Caco-2 (cell line): ENCODE measurements at regions not wholly inside any gene's neighbourhood (a gene's known extent, or its start where the extent isn't known, plus 50 kb on each side); places are given as distances from the start of the nearest gene placed in this dataset.
"Not testable (repeated sequence)": the region's sequence is repeated elsewhere in the genome, so short reads cannot be mapped to it uniquely, and the experiment has no call there.

ENCODE experiments used
- BruUV-seq: library from RNA; stranded (reverse); fragments of 400-500 nt; replicated peaks from 2 replicates; lab custom pipeline; 2021; lab: Mats Ljungman, UMichigan
- CTCF ChIA-PET: fragments of 300-600 bp; sonication (Branson Sonifier 250); formaldehyde crosslinking; loops from one replicate; lab custom pipeline; 2022; ENCODE audit warnings: antibody characterized with exemption; lab: Charles Lee
- POLR2A ChIA-PET: fragments of 300-600 bp; sonication (Branson Sonifier 250); formaldehyde crosslinking; loops from one replicate; lab custom pipeline; 2022; ENCODE audit warnings: antibody characterized with exemption; lab: Charles Lee
- DNase-seq, 2 experiments: peaks; one replicate each; pipeline versions ENCODE4 v3.0.0 to v3.0.0-alpha.2; 2020 to 2022
- H3K27me3 ChIP-seq: replicated peaks from 2 replicates; pipeline ENCODE4 v1.6.0; 2011; ENCODE audit warnings: low read length; ENCODE audit not compliant: control insufficient read depth, insufficient read depth
- H3K36me3 ChIP-seq: 2 replicates; pipeline ENCODE4 v1.5.1; 2011; ENCODE audit warnings: low read length; ENCODE audit not compliant: control insufficient read depth, insufficient read depth
- H3K4me1 ChIP-seq: fragments of 250-450 bp; sonication (Bioruptor Pico); 2 replicates; pipeline ENCODE4 v1.5.1; 2020; ENCODE audit warnings: mild to moderate bottlenecking
- H3K4me3 ChIP-seq: 2 replicates; pipeline ENCODE4 v1.5.1; 2011; ENCODE audit warnings: low read depth, mild to moderate bottlenecking, control low read depth, low read length
- H3K9me3 ChIP-seq: fragments of 250-450 bp; sonication (Bioruptor Pico); 2 replicates; pipeline ENCODE4 v1.5.1; 2020; ENCODE audit warnings: mild to moderate bottlenecking, moderate library complexity
- H3K27ac Mint-ChIP-seq: one replicate; pipeline ENCODE4 v1.8.0; 2022; ENCODE audit warnings: mixed read lengths; ENCODE audit not compliant: unreplicated experiment
- H3K27me3 Mint-ChIP-seq: one replicate; pipeline ENCODE4 v1.8.0; 2022; ENCODE audit warnings: mixed read lengths; ENCODE audit not compliant: insufficient read depth, unreplicated experiment
- H3K36me3 Mint-ChIP-seq: one replicate; pipeline ENCODE4 v1.8.0; 2022; ENCODE audit warnings: mild to moderate bottlenecking, mixed read lengths; ENCODE audit not compliant: insufficient read depth, unreplicated experiment
- H3K4me1 Mint-ChIP-seq: one replicate; pipeline ENCODE4 v1.8.0; 2022; ENCODE audit warnings: low read depth, mixed read lengths; ENCODE audit not compliant: unreplicated experiment
- H3K4me3 Mint-ChIP-seq: one replicate; pipeline ENCODE4 v1.8.0; 2022; ENCODE audit warnings: mild to moderate bottlenecking, moderate library complexity, mixed read lengths; ENCODE audit not compliant: unreplicated experiment
- H3K9me3 Mint-ChIP-seq: one replicate; pipeline ENCODE4 v1.8.0; 2022; ENCODE audit warnings: mixed read lengths; ENCODE audit not compliant: unreplicated experiment
- CTCF ChIP-seq, 2 experiments: fragments of 200-600 bp in 1 of 2; IDR thresholded peaks; 1 replicate in 1 of 2; 2 replicates in 1 of 2; pipeline versions ENCODE4 v1.5.1 to v1.8.0; 2011 to 2022; ENCODE audit warnings: antibody characterized with exemption in 1 of 2, control low read depth in 1 of 2, inconsistent platforms in 1 of 2, low read depth in 1 of 2, low read length in 1 of 2, mild to moderate bottlenecking in 1 of 2, moderate library complexity in 1 of 2; ENCODE audit not compliant: insufficient read depth in 1 of 2, severe bottlenecking in 1 of 2, unreplicated experiment in 1 of 2
- intact Hi-C: fragments of 100-400 bp; cut with micrococcal nuclease; formaldehyde crosslinking; loops from one replicate; pipeline ENCODE4 v1.10.0; 2022; ENCODE audit not compliant: unreplicated experiment

DNA sequence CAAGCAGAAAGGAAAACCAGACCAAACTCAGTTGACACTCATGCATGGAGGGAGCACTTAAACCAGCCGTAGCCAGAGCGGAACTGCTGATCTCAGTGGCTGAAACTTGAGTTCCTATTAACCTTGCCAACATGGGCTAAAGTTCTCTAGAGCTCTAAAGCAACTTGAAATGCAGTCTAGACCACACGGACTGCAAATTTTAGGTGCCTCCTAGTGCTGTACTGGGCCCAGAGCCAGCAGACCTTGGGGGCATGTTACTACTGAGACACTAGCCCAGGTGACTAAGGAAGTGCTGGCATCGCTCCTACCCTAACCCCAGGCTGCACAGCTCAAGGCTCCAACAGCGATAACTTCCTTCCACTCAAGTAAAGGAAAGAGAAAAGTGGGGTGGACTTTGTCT lies 236.5 kb downstream of the AKAIN1 start:
- H3K27me3 Mint-ChIP-seq, result no peaks in the 10 kb centered on the region
- no peak for DNase-seq
- H3K36me3 Mint-ChIP-seq, result no peaks in the 10 kb centered on the region
- H3K4me3 ChIP-seq, result no peak overlapping the region
- ChIA-PET POLR2A (no interaction called here), CTCF (no interaction called here)
- no peaks in the 10 kb centered on the region for H3K36me3 ChIP-seq
- H3K27me3 ChIP-seq, result no peaks in the 10 kb centered on the region
- no peaks in the 10 kb centered on the region for H3K4me1 Mint-ChIP-seq
- no peak for TF ChIP-seq CTCF (IDR thresholded peaks at IDR 0.05; ENCODE audit: insufficient read depth in 1 of 2, low read depth in 1 of 2, low read length in 1 of 2, severe bottlenecking in 1 of 2, unreplicated experiment in 1 of 2)
- no TSS peak for BruUV-seq
- H3K9me3 Mint-ChIP-seq, result no peaks in the 10 kb centered on the region
- H3K4me3 Mint-ChIP-seq, result no peak overlapping the region
- H3K4me1 ChIP-seq, result no peaks in the 10 kb centered on the region
- intact Hi-C loops, result no loop called here
- no peak overlapping the region for H3K27ac Mint-ChIP-seq
- H3K9me3 ChIP-seq, result no peaks in the 10 kb centered on the region

DNA sequence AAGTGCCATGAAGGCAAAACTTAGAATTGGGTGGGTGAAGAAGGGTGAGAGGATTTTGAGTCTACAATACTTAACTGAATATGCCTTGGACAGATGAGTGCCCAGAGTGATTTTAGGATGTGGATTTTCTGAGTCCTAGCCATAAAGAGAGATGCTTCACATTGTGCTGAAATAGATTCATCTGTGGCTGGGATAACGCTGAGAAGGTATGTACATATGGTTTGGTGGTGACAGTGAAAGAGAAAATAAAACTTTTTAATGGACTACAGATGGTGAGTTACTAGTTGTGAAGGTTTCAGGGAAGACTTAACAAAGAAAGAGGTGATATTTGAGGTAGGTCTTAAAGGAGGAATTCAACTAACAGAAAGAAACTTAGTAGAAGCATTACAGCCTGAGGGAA lies 265.8 kb downstream of the AKAIN1 start:
- no TSS peak for BruUV-seq
- H3K9me3 Mint-ChIP-seq, result peaks cover 19% of the 10 kb centered on the region
- no peaks in the 10 kb centered on the region for H3K36me3 ChIP-seq

GRCh38 chr18:4921548-4921947 lies 275.5 kb downstream of the AKAIN1 start:
- intact Hi-C loops, result no loop called here
- H3K9me3 Mint-ChIP-seq, result no peaks in the 10 kb centered on the region
- Histone ChIP-seq H3K4me3 (no peak overlapping the region), H3K4me1 (no peaks in the 10 kb centered on the region), H3K9me3 (no peaks in the 10 kb centered on the region), H3K36me3 (no peaks in the 10 kb centered on the region), H3K27me3 (no peaks in the 10 kb centered on the region)
- H3K36me3 Mint-ChIP-seq, result no peaks in the 10 kb centered on the region
- H3K4me1 Mint-ChIP-seq, result no peaks in the 10 kb centered on the region
- no TSS peak for BruUV-seq
- no peak overlapping the region for H3K4me3 Mint-ChIP-seq
- no peak overlapping the region for H3K27ac Mint-ChIP-seq
- H3K27me3 Mint-ChIP-seq, result no peaks in the 10 kb centered on the region
- ChIA-PET CTCF (no interaction called here), POLR2A (no interaction called here)
- TF ChIP-seq CTCF (IDR thresholded peaks at IDR 0.05; ENCODE audit: insufficient read depth in 1 of 2, low read depth in 1 of 2, low read length in 1 of 2, severe bottlenecking in 1 of 2, unreplicated experiment in 1 of 2), result no peak
- no peak for DNase-seq

More for the DNA sequence above, 265.8 kb downstream of the AKAIN1 start:
- H3K9me3 ChIP-seq, result no peaks in the 10 kb centered on the region; the same call in none of the 2 replicates
- H3K4me3 ChIP-seq, result no peak overlapping the region
- Mint-ChIP-seq H3K36me3 (no peaks in the 10 kb centered on the region), H3K27ac (no peak overlapping the region), H3K4me1 (no peaks in the 10 kb centered on the region), H3K27me3 (no peaks in the 10 kb centered on the region), H3K4me3 (no peak overlapping the region)
- ChIA-PET POLR2A (no interaction called here), CTCF (no interaction called here)
- TF ChIP-seq CTCF (IDR thresholded peaks at IDR 0.05; ENCODE audit: insufficient read depth in 1 of 2, low read depth in 1 of 2, low read length in 1 of 2, severe bottlenecking in 1 of 2, unreplicated experiment in 1 of 2), result no peak
- no peak for DNase-seq
- intact Hi-C loops, result no loop called here
- no peaks in the 10 kb centered on the region for H3K4me1 ChIP-seq
- H3K27me3 ChIP-seq, result no peaks in the 10 kb centered on the region

DNA sequence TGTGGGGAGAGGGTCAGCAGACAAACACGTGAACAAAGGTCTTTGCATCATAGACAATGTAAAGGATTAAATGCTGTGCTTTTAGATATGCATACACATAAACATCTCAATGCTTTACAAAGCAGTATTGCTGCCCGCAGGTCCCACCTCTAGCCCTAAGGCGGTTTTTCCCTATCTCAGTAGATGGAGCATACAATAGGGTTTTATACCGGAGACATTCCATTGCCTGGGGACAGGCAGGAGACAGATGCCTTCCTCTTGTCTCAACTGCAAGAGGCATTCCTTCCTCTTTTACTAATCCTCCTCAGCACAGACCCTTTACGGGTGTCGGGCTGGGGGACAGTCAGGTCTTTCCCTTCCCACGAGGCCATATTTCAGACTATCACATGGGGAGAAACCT lies 279.5 kb downstream of the AKAIN1 start:
- POLR2A ChIA-PET, H3K9me3 ChIP-seq: not testable (repeated sequence)

More for the DNA sequence above, 279.5 kb downstream of the AKAIN1 start:
- intact Hi-C loops, H3K4me3 ChIP-seq, H3K27me3 Mint-ChIP-seq, DNase-seq, H3K27me3 ChIP-seq, H3K27ac Mint-ChIP-seq, H3K4me3 Mint-ChIP-seq, H3K36me3 Mint-ChIP-seq, H3K4me1 Mint-ChIP-seq, BruUV-seq, CTCF ChIA-PET, H3K9me3 Mint-ChIP-seq, H3K4me1 ChIP-seq, H3K36me3 ChIP-seq: not testable (repeated sequence)
